ENCODE measurements at regions not wholly inside any gene's neighbourhood (a gene's known extent, or its start where the extent isn't known, plus 50 kb on each side); places are given as distances from the start of the nearest gene placed in this dataset.

- no peak for TF ChIP-seq SIN3A (IDR thresholded peaks at IDR 0.05; ENCODE audit: borderline replicate concordance, insufficient read depth, low read length)
These were observed 175.1 kb upstream of the FOXQ1 start for GRCh38 chr6:1136827-1137226.

- TF ChIP-seq FOXP2 (optimal IDR thresholded peaks at IDR 0.05; ENCODE audit: borderline replicate concordance, extremely low read depth, extremely low read length, insufficient read depth) (no peak), SIN3A (IDR thresholded peaks at IDR 0.05; ENCODE audit: borderline replicate concordance, insufficient read depth, low read length) (no peak), POLR2AphosphoS5 (IDR thresholded peaks at IDR 0.05; ENCODE audit: low read depth, low read length) (no peak), TAF1 (IDR thresholded peaks at IDR 0.05; ENCODE audit: borderline replicate concordance, insufficient read depth, low read length) (no peak), REST (IDR thresholded peaks at IDR 0.05; ENCODE audit: insufficient read depth in 1 of 2, low read depth in 2 of 2, low read length in 2 of 2) (no peak)
These were observed 175.5 kb upstream of the FOXQ1 start for GRCh38 chr6:1136415-1136774.

GRCh38 chr6:1135726-1136414 lies 176.0 kb upstream of the FOXQ1 start:
- TF ChIP-seq REST (IDR thresholded peaks at IDR 0.05; ENCODE audit: insufficient read depth in 1 of 2, low read depth in 2 of 2, low read length in 2 of 2), result no peak

DNA sequence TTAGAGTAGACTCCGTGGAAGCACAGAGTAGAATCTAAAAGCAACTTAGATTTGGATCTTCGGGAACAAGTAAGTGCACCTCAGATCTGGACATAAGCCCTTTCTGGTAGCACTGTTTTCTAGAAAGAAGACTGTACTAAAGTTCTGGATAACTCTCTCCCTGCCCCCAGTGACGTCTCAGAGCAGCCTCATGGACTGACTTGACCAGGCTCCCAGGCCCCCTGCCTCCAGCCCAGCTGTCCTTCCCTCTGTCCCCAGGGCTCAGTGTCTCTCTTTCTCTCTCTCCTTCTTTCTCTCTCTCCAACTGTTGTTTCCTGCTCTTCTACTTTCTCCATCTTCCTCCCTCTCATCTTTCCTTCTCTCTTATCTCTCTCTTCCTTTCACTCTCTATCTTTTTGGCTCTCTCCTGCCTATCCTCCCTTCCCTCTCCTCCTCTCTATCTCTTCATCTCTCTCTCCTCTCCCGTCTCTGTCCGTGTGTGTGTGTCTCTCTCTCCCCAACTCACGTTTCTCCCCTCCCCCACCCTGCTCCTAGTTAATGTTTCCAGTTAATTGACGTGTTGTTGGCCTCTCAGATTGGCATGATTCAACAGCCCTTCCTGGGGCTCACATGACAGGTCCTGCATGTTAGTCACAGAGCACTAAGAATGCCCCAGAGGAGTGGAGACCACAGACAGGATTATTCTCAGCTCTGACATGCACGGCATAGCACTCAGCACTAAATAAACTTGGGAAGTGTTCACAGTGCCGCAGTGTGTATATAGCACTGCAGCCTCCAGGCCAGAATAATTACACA lies 180.4 kb upstream of the FOXQ1 start:
- TF ChIP-seq SIN3A (IDR thresholded peaks at IDR 0.05; ENCODE audit: borderline replicate concordance, insufficient read depth, low read length), result no peak
- TF ChIP-seq FOXP2 (optimal IDR thresholded peaks at IDR 0.05; ENCODE audit: borderline replicate concordance, extremely low read depth, extremely low read length, insufficient read depth), result no peak
- no peak for TF ChIP-seq POLR2AphosphoS5 (IDR thresholded peaks at IDR 0.05; ENCODE audit: low read depth, low read length)
- no peak for TF ChIP-seq REST (IDR thresholded peaks at IDR 0.05; ENCODE audit: insufficient read depth in 1 of 2, low read depth in 2 of 2, low read length in 2 of 2)
- TF ChIP-seq TAF1 (IDR thresholded peaks at IDR 0.05; ENCODE audit: borderline replicate concordance, insufficient read depth, low read length), result no peak

GRCh38 chr6:1130709-1131108 lies 181.2 kb upstream of the FOXQ1 start:
- TF ChIP-seq FOXP2 (optimal IDR thresholded peaks at IDR 0.05; ENCODE audit: borderline replicate concordance, extremely low read depth, extremely low read length, insufficient read depth) (no peak), TAF1 (IDR thresholded peaks at IDR 0.05; ENCODE audit: borderline replicate concordance, insufficient read depth, low read length) (no peak), SIN3A (IDR thresholded peaks at IDR 0.05; ENCODE audit: borderline replicate concordance, insufficient read depth, low read length) (no peak), REST (IDR thresholded peaks at IDR 0.05; ENCODE audit: insufficient read depth in 1 of 2, low read depth in 2 of 2, low read length in 2 of 2) (no peak), POLR2AphosphoS5 (IDR thresholded peaks at IDR 0.05; ENCODE audit: low read depth, low read length) (no peak)
